ENCODE measurements at regions not wholly inside any gene's neighbourhood (a gene's known extent, or its start where the extent isn't known, plus 50 kb on each side); places are given as distances from the start of the nearest gene placed in this dataset.

GRCh38 chr7:132643302-132643701 is 67.0 kb upstream of the PLXNA4 start:
- TF ChIP-seq EZH2 (IDR thresholded peaks at IDR 0.05; ENCODE audit: borderline replicate concordance, insufficient read depth, low read length, poor library complexity, severe bottlenecking) (no peak), CTCF (IDR thresholded peaks at IDR 0.05; ENCODE audit: poor library complexity, severe bottlenecking) (no peak), REST (IDR thresholded peaks at IDR 0.05; ENCODE audit: borderline replicate concordance) (no peak), TAF1 (IDR thresholded peaks at IDR 0.05; ENCODE audit: low read depth) (no peak), POLR2AphosphoS5 (IDR thresholded peaks at IDR 0.05) (no peak), EP300 (conservative IDR thresholded peaks at IDR 0.05; ENCODE audit: poor library complexity, severe bottlenecking) (no peak), RAD21 (conservative IDR thresholded peaks at IDR 0.05) (no peak), SMC3 (conservative IDR thresholded peaks at IDR 0.05; ENCODE audit: poor library complexity) (no peak)

Measured in neural cell (in vitro differentiated cells).